ENCODE measurements at regions not wholly inside any gene's neighbourhood (a gene's known extent, or its start where the extent isn't known, plus 50 kb on each side); places are given as distances from the start of the nearest gene placed in this dataset.

- no peak overlapping the region for H3K27ac ChIP-seq
- H3K27me3 ChIP-seq (replicated peaks) = no peaks in the 10 kb centered on the region
- TF ChIP-seq CTCF (IDR thresholded peaks at IDR 0.05; ENCODE audit: low read depth, low read length, missing control alignments) = no peak
- H3K36me3 ChIP-seq (replicated peaks) = no peaks in the 10 kb centered on the region
- in situ Hi-C loops (cut with HindIII; ENCODE audit: low pct_ligation_motif_present, low sequenced_read_pairs) = no loop called here
- no peak overlapping the region for H3K4me3 ChIP-seq (ENCODE audit: low read depth, low read length)
- no peak for DNase-seq
Observed at GRCh38 chr12:111211910-111212757, 156.8 kb downstream of the PHETA1 start.

GRCh38 chr12:111209811-111210210 lies 159.1 kb downstream of the PHETA1 start:
- TF ChIP-seq CTCF (IDR thresholded peaks at IDR 0.05; ENCODE audit: low read depth, low read length, missing control alignments) = no peak
- H3K27me3 ChIP-seq (replicated peaks) = no peaks in the 10 kb centered on the region
- H3K4me3 ChIP-seq (ENCODE audit: low read depth, low read length) = no peak overlapping the region
- H3K36me3 ChIP-seq (replicated peaks) = no peaks in the 10 kb centered on the region
- DNase-seq = no peak
- no peak overlapping the region for H3K27ac ChIP-seq
- in situ Hi-C loops (cut with HindIII; ENCODE audit: low pct_ligation_motif_present, low sequenced_read_pairs) = no loop called here

- in situ Hi-C loops (cut with HindIII; ENCODE audit: low pct_ligation_motif_present, low sequenced_read_pairs) = no loop called here
- no peaks in the 10 kb centered on the region for H3K27me3 ChIP-seq (replicated peaks)
Observed at GRCh38 chr12:111207761-111208160, 161.1 kb downstream of the PHETA1 start.

GRCh38 chr12:111204788-111205241 lies 164.1 kb downstream of the PHETA1 start:
- no peak for DNase-seq
- in situ Hi-C loops (cut with HindIII; ENCODE audit: low pct_ligation_motif_present, low sequenced_read_pairs) = no loop called here
- Histone ChIP-seq H3K27me3 (replicated peaks) (no peaks in the 10 kb centered on the region), H3K27ac (no peak overlapping the region), H3K36me3 (replicated peaks) (no peaks in the 10 kb centered on the region), H3K4me3 (ENCODE audit: low read depth, low read length) (no peak overlapping the region)
- TF ChIP-seq CTCF (IDR thresholded peaks at IDR 0.05; ENCODE audit: low read depth, low read length, missing control alignments) = no peak

More at GRCh38 chr12:111207761-111208160, 161.1 kb downstream of the PHETA1 start:
- no peak for TF ChIP-seq CTCF (IDR thresholded peaks at IDR 0.05; ENCODE audit: low read depth, low read length, missing control alignments)
- H3K4me3 ChIP-seq (ENCODE audit: low read depth, low read length) = no peak overlapping the region
- DNase-seq = no peak
- H3K36me3 ChIP-seq (replicated peaks) = no peaks in the 10 kb centered on the region
- no peak overlapping the region for H3K27ac ChIP-seq

GRCh38 chr12:111203969-111204368 lies 164.9 kb downstream of the PHETA1 start:
- in situ Hi-C loops (cut with HindIII; ENCODE audit: low pct_ligation_motif_present, low sequenced_read_pairs) = no loop called here

More at GRCh38 chr12:111203969-111204368, 164.9 kb downstream of the PHETA1 start:
- no peak overlapping the region for H3K4me3 ChIP-seq (ENCODE audit: low read depth, low read length)
- H3K36me3 ChIP-seq (replicated peaks) = no peaks in the 10 kb centered on the region
- no peak for DNase-seq
- TF ChIP-seq CTCF (IDR thresholded peaks at IDR 0.05; ENCODE audit: low read depth, low read length, missing control alignments) = no peak
- no peak overlapping the region for H3K27ac ChIP-seq
- H3K27me3 ChIP-seq (replicated peaks) = no peaks in the 10 kb centered on the region

Measured in brain microvascular endothelial cell (primary cell).